Osteocyte (in vitro differentiated cells): ENCODE measurements at regions not wholly inside any gene's neighbourhood (a gene's known extent, or its start where the extent isn't known, plus 50 kb on each side); places are given as distances from the start of the nearest gene placed in this dataset.

Experiments
- DNase-seq: peaks from one replicate; pipeline ENCODE4 v3.0.0; 2021; ENCODE audit warnings: mixed read lengths; ENCODE audit not compliant: unreplicated experiment; ENCODE audit errors: extremely low spot score
- H3K27ac Mint-ChIP-seq: one replicate; pipeline ENCODE4 v1.8.0; 2021; ENCODE audit warnings: mild to moderate bottlenecking, mixed read lengths; ENCODE audit not compliant: unreplicated experiment
- H3K27me3 Mint-ChIP-seq: one replicate; pipeline ENCODE4 v1.8.0; 2021; ENCODE audit warnings: mixed read lengths; ENCODE audit not compliant: unreplicated experiment
- H3K36me3 Mint-ChIP-seq: one replicate; pipeline ENCODE4 v1.8.0; 2021; ENCODE audit warnings: mixed read lengths; ENCODE audit not compliant: unreplicated experiment
- H3K4me1 Mint-ChIP-seq: one replicate; pipeline ENCODE4 v1.8.0; 2021; ENCODE audit warnings: mixed read lengths; ENCODE audit not compliant: unreplicated experiment
- H3K4me3 Mint-ChIP-seq: one replicate; pipeline ENCODE4 v1.8.0; 2021; ENCODE audit warnings: mild to moderate bottlenecking, moderate library complexity, mixed read lengths; ENCODE audit not compliant: unreplicated experiment
- H3K9me3 Mint-ChIP-seq: one replicate; pipeline ENCODE4 v1.8.0; 2021; ENCODE audit warnings: mixed read lengths; ENCODE audit not compliant: unreplicated experiment
- CTCF ChIP-seq: fragments of 200-600 bp; sonication (generic); IDR thresholded peaks from 2 replicates; pipeline ENCODE4 v1.5.0; 2021; ENCODE audit warnings: antibody characterized with exemption, mild to moderate bottlenecking, moderate library complexity

- no peaks in the 10 kb centered on the region for H3K27me3 Mint-ChIP-seq
- no peak for TF ChIP-seq CTCF
- no peaks in the 10 kb centered on the region for H3K4me1 Mint-ChIP-seq
- DNase-seq, result no peak
- no peak overlapping the region for H3K27ac Mint-ChIP-seq
- no peak overlapping the region for H3K4me3 Mint-ChIP-seq
- no peaks in the 10 kb centered on the region for H3K36me3 Mint-ChIP-seq
- H3K9me3 Mint-ChIP-seq, result no peaks in the 10 kb centered on the region
These were observed 1654.1 kb downstream of the GRIK2 start for GRCh38 chr6:103047567-103047966.

GRCh38 chr6:103042336-103042735 lies 1648.8 kb downstream of the GRIK2 start:
- Mint-ChIP-seq H3K27me3 (no peaks in the 10 kb centered on the region), H3K4me1 (no peaks in the 10 kb centered on the region), H3K36me3 (no peaks in the 10 kb centered on the region), H3K4me3 (no peak overlapping the region), H3K27ac (no peak overlapping the region), H3K9me3 (no peaks in the 10 kb centered on the region)
- DNase-seq, result no peak
- TF ChIP-seq CTCF, result no peak

- Mint-ChIP-seq H3K4me3 (no peak overlapping the region), H3K27ac (no peak overlapping the region), H3K4me1 (no peaks in the 10 kb centered on the region), H3K27me3 (no peaks in the 10 kb centered on the region), H3K36me3 (no peaks in the 10 kb centered on the region), H3K9me3 (no peaks in the 10 kb centered on the region)
- no peak for DNase-seq
- TF ChIP-seq CTCF, result no peak
These were observed 1643.3 kb downstream of the GRIK2 start for GRCh38 chr6:103036846-103037245.

- Mint-ChIP-seq H3K4me3 (no peak overlapping the region), H3K9me3 (no peaks in the 10 kb centered on the region), H3K27me3 (no peaks in the 10 kb centered on the region), H3K4me1 (no peaks in the 10 kb centered on the region), H3K36me3 (no peaks in the 10 kb centered on the region), H3K27ac (no peak overlapping the region)
- no peak for TF ChIP-seq CTCF
- DNase-seq, result no peak
These were observed 1633.9 kb downstream of the GRIK2 start for GRCh38 chr6:103027271-103027931.

- no peaks in the 10 kb centered on the region for H3K9me3 Mint-ChIP-seq
- no peak for DNase-seq
- H3K27ac Mint-ChIP-seq, result no peak overlapping the region
- H3K27me3 Mint-ChIP-seq, result peaks cover 2% of the 10 kb centered on the region
- TF ChIP-seq CTCF, result no peak
- H3K36me3 Mint-ChIP-seq, result no peaks in the 10 kb centered on the region
- H3K4me1 Mint-ChIP-seq, result no peaks in the 10 kb centered on the region
- no peak overlapping the region for H3K4me3 Mint-ChIP-seq
These were observed 1624.9 kb downstream of the GRIK2 start for GRCh38 chr6:103018426-103018825.
